ENCODE measurements at regions not wholly inside any gene's neighbourhood (a gene's known extent, or its start where the extent isn't known, plus 50 kb on each side); places are given as distances from the start of the nearest gene placed in this dataset.
"Not testable (repeated sequence)": the region's sequence is repeated elsewhere in the genome, so short reads cannot be mapped to it uniquely, and the experiment has no call there.

GRCh38 chr9:15372455-15372854 is 50.2 kb upstream of the SNAPC3 start:
- DNase-seq, result no peak

GRCh38 chr9:15371448-15371845 is 51.2 kb upstream of the SNAPC3 start:
- no peak for DNase-seq

- DNase-seq, result no peak
Measured at GRCh38 chr9:15370466-15371447, 51.9 kb upstream of the SNAPC3 start.

GRCh38 chr9:15369871-15370270 is 52.8 kb upstream of the SNAPC3 start:
- DNase-seq, result no peak

GRCh38 chr9:15369238-15369637 is 53.4 kb upstream of the SNAPC3 start:
- no peak for DNase-seq

GRCh38 chr9:15364975-15365553 is 57.6 kb upstream of the SNAPC3 start:
- DNase-seq, result not testable (repeated sequence)

GRCh38 chr9:15361737-15362136 is 54.7 kb upstream of the TTC39B start:
- no peak for DNase-seq

GRCh38 chr9:15357050-15357653 is 50.1 kb upstream of the TTC39B start:
- DNase-seq, result peak; percentile 40
